K562 (cell line): ENCODE measurements at regions not wholly inside any gene's neighbourhood (a gene's known extent, or its start where the extent isn't known, plus 50 kb on each side); places are given as distances from the start of the nearest gene placed in this dataset.

Source experiments
- ATAC-seq: fragments of 200-7000 bp; cut with Tn5 transposase; 3 replicates; pipeline ENCODE4 v1.9.1; 2020; ENCODE audit warnings: moderate library complexity
- BruUV-seq: library from RNA; stranded (reverse); fragments of 400-500 nt; replicated peaks from 2 replicates; lab custom pipeline; 2021; lab: Mats Ljungman, UMichigan
- CTCF ChIA-PET: fragments of 300-600 bp; formaldehyde crosslinking; extraction: SDS; loops from one replicate; lab custom pipeline; 2021; ENCODE audit warnings: low intra/inter-chr PET ratio; lab: Yijun Ruan, JAX
- POLR2A ChIA-PET: fragments of 300-600, 350-650 bp; sonication (Branson Sonifier 250); formaldehyde crosslinking; extraction: SDS; loops from one replicate; lab custom pipeline; 2021; ENCODE audit warnings: antibody characterized with exemption, inconsistent platforms; lab: Yijun Ruan, JAX
- DNase-seq, 4 experiments: peaks; one replicate each; pipeline versions ENCODE4 v3.0.0 to v3.0.0-alpha.2; 2011 to 2018; ENCODE audit warnings: low spot score in 3 of 4, mixed read lengths in 3 of 4; ENCODE audit errors: extremely low read depth in 1 of 4
- FAIRE-seq: peaks from 2 replicates; lab custom pipeline; 2011; peaks lifted over from hg19 to GRCh38; lab: Jason Lieb, UNC
- H2AFZ ChIP-seq: 2 replicates; pipeline ENCODE4 v1.6.0; 2011; ENCODE audit warnings: low read depth, low read length, control low read depth, inconsistent platforms
- H3K27ac ChIP-seq: fragments of 200-600 bp; 3 replicates; pipeline ENCODE4 v1.8.0; 2011; ENCODE audit warnings: low read depth, mild to moderate bottlenecking, control low read depth, inconsistent platforms, low read length, moderate library complexity, mixed read lengths; ENCODE audit errors: extremely low read depth
- H3K27me3 ChIP-seq, 2 experiments: fragments of 300-600 bp in 1 of 2; 2 replicates in 1 of 2; 3 replicates in 1 of 2; pipeline versions ENCODE4 v1.6.0 to v1.8.0; 2011; ENCODE audit warnings: inconsistent platforms in 2 of 2, low read length in 2 of 2, mild to moderate bottlenecking in 1 of 2, mixed read lengths in 1 of 2, moderate library complexity in 1 of 2; ENCODE audit not compliant: control insufficient read depth in 2 of 2, insufficient read depth in 2 of 2
- H3K36me3 ChIP-seq: fragments of 300-600 bp; 3 replicates; pipeline ENCODE4 v1.8.0; 2011; ENCODE audit warnings: mild to moderate bottlenecking, low read length, inconsistent platforms; ENCODE audit not compliant: control insufficient read depth, insufficient read depth
- H3K4me1 ChIP-seq, 2 experiments: fragments of 200-600 bp in 1 of 2; replicated peaks in 1 of 2; 2 replicates in 1 of 2; 3 replicates in 1 of 2; pipeline versions ENCODE4 v1.5.1 to v1.8.0; 2011; ENCODE audit warnings: inconsistent platforms in 2 of 2, low read length in 2 of 2, mild to moderate bottlenecking in 1 of 2, mixed read lengths in 1 of 2, moderate library complexity in 1 of 2; ENCODE audit not compliant: control insufficient read depth in 2 of 2, insufficient read depth in 2 of 2
- H3K4me2 ChIP-seq: 2 replicates; pipeline ENCODE4 v1.6.1; 2011; ENCODE audit warnings: low read length, control low read depth, inconsistent platforms, mixed read lengths; ENCODE audit not compliant: insufficient read depth
- H3K4me3 ChIP-seq: fragments of 200-600 bp; sonication (generic), shearing (Covaris generic); 2 replicates; pipeline ENCODE4 v1.5.1; 2016; ENCODE audit warnings: control low read depth, inconsistent platforms
- H3K79me2 ChIP-seq: fragments of 200-600 bp; 3 replicates; pipeline ENCODE4 v1.8.0; 2011; ENCODE audit warnings: low read length, inconsistent platforms; ENCODE audit not compliant: control insufficient read depth, insufficient read depth
- H3K9ac ChIP-seq, 2 experiments: 2 replicates each; pipeline versions ENCODE4 v1.6.0 to v1.6.1; 2011; ENCODE audit warnings: low read depth in 2 of 2, low read length in 2 of 2, control low read depth in 1 of 2, inconsistent platforms in 1 of 2, mild to moderate bottlenecking in 1 of 2, mixed read lengths in 1 of 2; ENCODE audit not compliant: insufficient read depth in 1 of 2
- H3K9me1 ChIP-seq: one replicate; pipeline ENCODE4 v1.6.0; 2011; ENCODE audit warnings: inconsistent platforms, mild to moderate bottlenecking, low read length, moderate library complexity; ENCODE audit not compliant: control insufficient read depth, insufficient read depth
- H3K9me3 ChIP-seq: replicated peaks from 2 replicates; pipeline ENCODE4 v1.5.1; 2011; ENCODE audit warnings: low read depth, low read length, inconsistent platforms; ENCODE audit not compliant: control insufficient read depth, insufficient read depth
- H4K20me1 ChIP-seq: replicated peaks from 2 replicates; pipeline ENCODE4 v1.6.1; 2011; ENCODE audit warnings: low read length, inconsistent platforms, mixed read lengths; ENCODE audit not compliant: control insufficient read depth, insufficient read depth
- HDAC2 ChIP-seq: fragments of 450-650 bp; IDR thresholded peaks from 2 replicates; pipeline ENCODE4 v1.6.1; 2016; ENCODE audit warnings: mild to moderate bottlenecking
- MBD2 ChIP-seq: sonication (generic); IDR thresholded peaks from 2 replicates; pipeline ENCODE4 v1.6.1; 2016; ENCODE audit warnings: low read depth, borderline replicate concordance
- MXD1 ChIP-seq: fragments of 250-450 bp; sonication (Bioruptor Pico); IDR thresholded peaks from 2 replicates; pipeline ENCODE4 v1.8.0; 2021; ENCODE audit warnings: borderline replicate concordance, mild to moderate bottlenecking, moderate library complexity; ENCODE audit not compliant: poor library complexity, severe bottlenecking
- POLR2A ChIP-seq: fragments of 450-650 bp; conservative IDR thresholded peaks from 2 replicates; pipeline ENCODE4 v1.6.1; 2016
- TRIM25 ChIP-seq: fragments of 450-650 bp; IDR thresholded peaks from 2 replicates; pipeline ENCODE4 v1.7.0; 2016; ENCODE audit warnings: borderline replicate concordance
- TSHZ1 ChIP-seq: fragments of 250-450 bp; sonication (Bioruptor Pico); IDR thresholded peaks from 2 replicates; pipeline ENCODE4 v1.4.0; 2020; ENCODE audit warnings: mild to moderate bottlenecking, moderate library complexity
- ZBTB1 ChIP-seq: sonication (generic); formaldehyde crosslinking; IDR thresholded peaks from 2 replicates; pipeline ENCODE4 v1.8.1; 2023; ENCODE audit warnings: missing genetic modification reagents, low read depth, mild to moderate bottlenecking, borderline replicate concordance
- ZFP91 ChIP-seq: sonication (generic); formaldehyde crosslinking; IDR thresholded peaks from 2 replicates; pipeline ENCODE4 v1.8.0; 2022; ENCODE audit warnings: mild to moderate bottlenecking, missing genetic modification reagents
- ZNF592 ChIP-seq: fragments of 450-650 bp; IDR thresholded peaks from 2 replicates; pipeline ENCODE4 v1.6.1; 2017; ENCODE audit warnings: antibody characterized with exemption, mild to moderate bottlenecking
- WGBS: fragments of 100-300 bp; shearing (Covaris generic); methylation state at CpG from one replicate; pipeline ENCODE4 v1.1.6; 2016; ENCODE audit warnings: low coverage, mixed read lengths; ENCODE audit not compliant: insufficient coverage; ENCODE audit errors: missing lambda C conversion rate; 5-methylcytosine and 5-hydroxymethylcytosine counted together
- in situ Hi-C: fragments of 300-500 bp; cut with MboI; formaldehyde crosslinking; loops from 4 replicates; pipeline ENCODE4 v1.15.0; 2018; ENCODE audit warnings: inconsistent platforms, mixed read lengths
- intact Hi-C: fragments of 100-400 bp; cut with micrococcal nuclease; formaldehyde crosslinking; loops from 2 replicates; pipeline ENCODE4 v1.14.2; 2022

GRCh38 chr12:53804429-53804828 lies 52.6 kb upstream of the CISTR start:
- H3K27me3 ChIP-seq, result peaks cover 8 to 24% of the 10 kb centered on the region in 2 experiments; a peak in 4 of 5 replicates
- no TSS peak for BruUV-seq
- no peaks in the 10 kb centered on the region for H3K9me1 ChIP-seq
- H3K27ac ChIP-seq, result no peak overlapping the region
- peaks cover 8% of the 10 kb centered on the region; the same call in 1 of the 2 replicates for H4K20me1 ChIP-seq
- ATAC-seq (no peak), FAIRE-seq (no peak), DNase-seq (no peak)
- H3K9me3 ChIP-seq, result no peaks in the 10 kb centered on the region
- no peak overlapping the region for H2AFZ ChIP-seq
- no peaks in the 10 kb centered on the region for H3K36me3 ChIP-seq
- in situ Hi-C loops, result no loop called here
- no peak overlapping the region for H3K9ac ChIP-seq
- H3K4me3 ChIP-seq, result no peak overlapping the region
- H3K79me2 ChIP-seq, result no peaks in the 10 kb centered on the region
- no peak overlapping the region for H3K4me2 ChIP-seq
- CTCF ChIA-PET, result no interaction called here
- intact Hi-C loops, result no loop called here
- peaks cover 0 to 20% of the 10 kb centered on the region in 2 experiments; a peak in 3 of 5 replicates for H3K4me1 ChIP-seq
- POLR2A ChIA-PET, result interaction anchor here (0.6 kb wide), 1 partner anchor 8 kb away, joined by 3 read pairs; no protein-coding TSS in a partner anchor
- 7% methylated on average over 2 of the region's 2 CpGs for WGBS
- TF ChIP-seq TSHZ1 (no peak), MXD1 (CRISPR knock-in tag) (no peak), MBD2 (no peak), TRIM25 (no peak), ZNF592 (no peak), HDAC2 (no peak), ZBTB1 (CRISPR knock-in tag) (no peak), POLR2A (no peak), ZFP91 (CRISPR knock-in tag) (no peak)
